ENCODE measurements at regions not wholly inside any gene's neighbourhood (a gene's known extent, or its start where the extent isn't known, plus 50 kb on each side); places are given as distances from the start of the nearest gene placed in this dataset.

GRCh38 chr2:226407135-226407534 is 392.5 kb downstream of the IRS1 start:
- Histone ChIP-seq H3K4me1 (ENCODE audit: control insufficient read depth in 4 of 4, insufficient read depth in 4 of 4, low read length in 3 of 4) (no peaks in the 10 kb centered on the region), H3K36me3 (ENCODE audit: control insufficient read depth in 4 of 4, insufficient read depth in 3 of 4, low read depth in 1 of 4, low read length in 3 of 4) (no peaks in the 10 kb centered on the region), H3K4me3 (ENCODE audit: low read depth in 1 of 3, low read length in 3 of 3) (no peak overlapping the region), H3K27me3 (ENCODE audit: control insufficient read depth in 4 of 4, insufficient read depth in 4 of 4, low read length in 3 of 4) (no peaks in the 10 kb centered on the region), H3K9me3 (ENCODE audit: control insufficient read depth in 4 of 4, low read length in 3 of 4) (no peaks in the 10 kb centered on the region), H3K9ac (ENCODE audit: low read depth in 1 of 2, low read length in 2 of 2) (no peak overlapping the region), H3K27ac (ENCODE audit: low read depth in 1 of 2, low read length in 2 of 2) (no peak overlapping the region)
- TF ChIP-seq FOXA2 (IDR thresholded peaks at IDR 0.05) = no peak
- TF ChIP-seq NR2F2 (IDR thresholded peaks at IDR 0.05) = no peak
- TF ChIP-seq EGR1 (IDR thresholded peaks at IDR 0.05; ENCODE audit: low read depth in 2 of 2) = no peak
- no peak for TF ChIP-seq REST (IDR thresholded peaks at IDR 0.05)
- TF ChIP-seq HNF4G (IDR thresholded peaks at IDR 0.05) = no peak
- TF ChIP-seq ATF3 (IDR thresholded peaks at IDR 0.05) = no peak
- TF ChIP-seq, protein P1, sequence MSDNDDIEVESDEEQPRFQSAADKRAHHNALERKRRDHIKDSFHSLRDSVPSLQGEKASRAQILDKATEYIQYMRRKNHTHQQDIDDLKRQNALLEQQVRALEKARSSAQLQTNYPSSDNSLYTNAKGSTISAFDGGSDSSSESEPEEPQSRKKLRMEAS (IDR thresholded peaks at IDR 0.05) = no peak
- no peak for TF ChIP-seq RXRA (IDR thresholded peaks at IDR 0.05)
- TF ChIP-seq, protein P2, sequence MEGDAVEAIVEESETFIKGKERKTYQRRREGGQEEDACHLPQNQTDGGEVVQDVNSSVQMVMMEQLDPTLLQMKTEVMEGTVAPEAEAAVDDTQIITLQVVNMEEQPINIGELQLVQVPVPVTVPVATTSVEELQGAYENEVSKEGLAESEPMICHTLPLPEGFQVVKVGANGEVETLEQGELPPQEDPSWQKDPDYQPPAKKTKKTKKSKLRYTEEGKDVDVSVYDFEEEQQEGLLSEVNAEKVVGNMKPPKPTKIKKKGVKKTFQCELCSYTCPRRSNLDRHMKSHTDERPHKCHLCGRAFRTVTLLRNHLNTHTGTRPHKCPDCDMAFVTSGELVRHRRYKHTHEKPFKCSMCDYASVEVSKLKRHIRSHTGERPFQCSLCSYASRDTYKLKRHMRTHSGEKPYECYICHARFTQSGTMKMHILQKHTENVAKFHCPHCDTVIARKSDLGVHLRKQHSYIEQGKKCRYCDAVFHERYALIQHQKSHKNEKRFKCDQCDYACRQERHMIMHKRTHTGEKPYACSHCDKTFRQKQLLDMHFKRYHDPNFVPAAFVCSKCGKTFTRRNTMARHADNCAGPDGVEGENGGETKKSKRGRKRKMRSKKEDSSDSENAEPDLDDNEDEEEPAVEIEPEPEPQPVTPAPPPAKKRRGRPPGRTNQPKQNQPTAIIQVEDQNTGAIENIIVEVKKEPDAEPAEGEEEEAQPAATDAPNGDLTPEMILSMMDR (IDR thresholded peaks at IDR 0.05; ENCODE audit: low read depth, low read length, missing input control) = no peak
- TF ChIP-seq JUND (IDR thresholded peaks at IDR 0.05) = no peak
- no peak for TF ChIP-seq TAF1 (conservative IDR thresholded peaks at IDR 0.05)
- no peak for TF ChIP-seq FOXA1 (IDR thresholded peaks at IDR 0.05)
- no peak for TF ChIP-seq ZBTB33 (IDR thresholded peaks at IDR 0.05)
- no peak for TF ChIP-seq GABPA (IDR thresholded peaks at IDR 0.05 in 1 of 2, conservative IDR thresholded peaks at IDR 0.05 in 1 of 2)
- TF ChIP-seq HNF4A (conservative IDR thresholded peaks at IDR 0.05) = no peak
- TF ChIP-seq SP1 (IDR thresholded peaks at IDR 0.05) = no peak
- no peak for TF ChIP-seq RAD21 (IDR thresholded peaks at IDR 0.05)
- no peak for TF ChIP-seq YY1 (IDR thresholded peaks at IDR 0.05)
- 83% methylated on average over 2 of the region's 2 CpGs for WGBS
- no peak for DNase-seq (ENCODE audit: low spot score)

Data from liver (tissue), 8 donors.